ENCODE measurements at regions not wholly inside any gene's neighbourhood (a gene's known extent, or its start where the extent isn't known, plus 50 kb on each side); places are given as distances from the start of the nearest gene placed in this dataset.

GRCh38 chr6:40718401-40718800 is 131.2 kb upstream of the LRFN2 start:
- Histone ChIP-seq H3K9ac (ENCODE audit: insufficient read depth in 1 of 2, low read length in 2 of 2) (no peak overlapping the region), H3K27ac (ENCODE audit: low read depth in 1 of 2, low read length in 1 of 2) (no peak overlapping the region), H3K4me1 (ENCODE audit: control insufficient read depth in 5 of 5, insufficient read depth in 5 of 5, low read length in 5 of 5) (peaks cover 0 to 36% (median 4%) of the 10 kb centered on the region in 5 donors), H3K36me3 (ENCODE audit: control insufficient read depth in 4 of 4, insufficient read depth in 4 of 4, low read length in 4 of 4) (no peaks in the 10 kb centered on the region), H3K4me3 (no peak overlapping the region), H3K27me3 (ENCODE audit: control insufficient read depth in 3 of 3, insufficient read depth in 3 of 3, low read length in 2 of 3) (no peaks in the 10 kb centered on the region), H3K9me3 (ENCODE audit: control insufficient read depth in 4 of 4, insufficient read depth in 3 of 4, low read length in 3 of 4) (no peaks in the 10 kb centered on the region)
- TF ChIP-seq CTCF (IDR thresholded peaks at IDR 0.05; ENCODE audit: control extremely low read depth, extremely low read depth): no peak
- DNase-seq: no peak
- 94 to 96% methylated on average over 1 of the region's 1 CpG for WGBS, 2 donors
- no peak for ATAC-seq (ENCODE audit: insufficient read depth, low FRiP score)

GRCh38 chr6:40717411-40718057 is 130.4 kb upstream of the LRFN2 start:
- Histone ChIP-seq H3K27me3 (ENCODE audit: control insufficient read depth in 3 of 3, insufficient read depth in 3 of 3, low read length in 2 of 3) (no peaks in the 10 kb centered on the region), H3K9me3 (ENCODE audit: control insufficient read depth in 4 of 4, insufficient read depth in 3 of 4, low read length in 3 of 4) (no peaks in the 10 kb centered on the region), H3K27ac (ENCODE audit: low read depth in 1 of 2, low read length in 1 of 2) (no peak overlapping the region), H3K9ac (ENCODE audit: insufficient read depth in 1 of 2, low read length in 2 of 2) (no peak overlapping the region), H3K4me1 (ENCODE audit: control insufficient read depth in 5 of 5, insufficient read depth in 5 of 5, low read length in 5 of 5) (peaks cover 0 to 36% (median 4%) of the 10 kb centered on the region in 5 donors), H3K4me3 (no peak overlapping the region), H3K36me3 (ENCODE audit: control insufficient read depth in 4 of 4, insufficient read depth in 4 of 4, low read length in 4 of 4) (no peaks in the 10 kb centered on the region)
- ATAC-seq (ENCODE audit: insufficient read depth, low FRiP score) (no peak), DNase-seq (no peak)
- TF ChIP-seq CTCF (IDR thresholded peaks at IDR 0.05; ENCODE audit: control extremely low read depth, extremely low read depth): no peak
- WGBS, 2 donors: 77 to 86% methylated on average over 3 of the region's 3 CpGs

- Histone ChIP-seq H3K9ac (ENCODE audit: insufficient read depth in 1 of 2, low read length in 2 of 2) (no peak overlapping the region), H3K27me3 (ENCODE audit: control insufficient read depth in 3 of 3, insufficient read depth in 3 of 3, low read length in 2 of 3) (no peaks in the 10 kb centered on the region), H3K9me3 (ENCODE audit: control insufficient read depth in 4 of 4, insufficient read depth in 3 of 4, low read length in 3 of 4) (no peaks in the 10 kb centered on the region), H3K4me3 (no peak overlapping the region), H3K4me1 (ENCODE audit: control insufficient read depth in 5 of 5, insufficient read depth in 5 of 5, low read length in 5 of 5) (peaks cover 0 to 24% (median 4%) of the 10 kb centered on the region in 5 donors), H3K36me3 (ENCODE audit: control insufficient read depth in 4 of 4, insufficient read depth in 4 of 4, low read length in 4 of 4) (no peaks in the 10 kb centered on the region), H3K27ac (ENCODE audit: low read depth in 1 of 2, low read length in 1 of 2) (no peak overlapping the region)
- peak; percentile 51 to 80 (median 66) for DNase-seq
- no peak for ATAC-seq (ENCODE audit: insufficient read depth, low FRiP score)
- WGBS, 2 donors: 30 to 43% methylated on average over 12 of the region's 12 CpGs
- TF ChIP-seq CTCF (IDR thresholded peaks at IDR 0.05; ENCODE audit: control extremely low read depth, extremely low read depth): no peak
These were observed 128.6 kb upstream of the LRFN2 start for GRCh38 chr6:40715570-40716403.
